ENCODE measurements at regions not wholly inside any gene's neighbourhood (a gene's known extent, or its start where the extent isn't known, plus 50 kb on each side); places are given as distances from the start of the nearest gene placed in this dataset.

GRCh38 chr9:38192731-38193265 lies 123.8 kb upstream of the SHB start:
- H3K9me3 ChIP-seq (ENCODE audit: insufficient read depth in 2 of 2, low read depth in 1 of 2, low read length in 1 of 2), result no peaks in the 10 kb centered on the region
- no peaks in the 10 kb centered on the region for H3K79me2 ChIP-seq (ENCODE audit: control insufficient read depth in 1 of 2, insufficient read depth in 2 of 2, low read length in 2 of 2)
- no peak overlapping the region for H3K18ac ChIP-seq (ENCODE audit: extremely low read depth, low read length)
- no peaks in the 10 kb centered on the region for H3K36me3 ChIP-seq (ENCODE audit: control insufficient read depth in 2 of 4, insufficient read depth in 4 of 4, low read length in 3 of 4)
- H4K5ac ChIP-seq (ENCODE audit: insufficient read length, low read depth, low read length), result no peak overlapping the region
- no peak overlapping the region for H3K4me3 ChIP-seq (ENCODE audit: extremely low read depth in 1 of 4, insufficient read depth in 2 of 4, low read depth in 3 of 4, low read length in 4 of 4)
- H3K23ac ChIP-seq (ENCODE audit: insufficient read length), result no peak overlapping the region
- H3K27me3 ChIP-seq (replicated peaks in 1 of 4; ENCODE audit: control insufficient read depth in 3 of 4, extremely low read depth in 1 of 4, insufficient read depth in 3 of 4, low read length in 3 of 4), result no peaks in the 10 kb centered on the region
- no peak overlapping the region for H2BK12ac ChIP-seq (ENCODE audit: low read depth, low read length)
- no peak overlapping the region for H4K8ac ChIP-seq (ENCODE audit: extremely low read depth, insufficient read depth, low read length)
- H2BK5ac ChIP-seq (ENCODE audit: low read depth, low read length), result no peak overlapping the region
- no peak overlapping the region for H3K4me2 ChIP-seq (ENCODE audit: insufficient read depth in 1 of 2, low read depth in 2 of 2, low read length in 2 of 2)
- no peak overlapping the region for H3K14ac ChIP-seq (ENCODE audit: insufficient read length)
- POLR2A ChIA-PET (ENCODE audit: partially characterized antibody), result no interaction called here
- no peak for DNase-seq (ENCODE audit: low read depth in 1 of 2, low spot score in 2 of 2)
- no peak overlapping the region for H2BK15ac ChIP-seq (ENCODE audit: low read length)
- no peak overlapping the region for H3K4ac ChIP-seq (replicated peaks; ENCODE audit: insufficient read length, low read depth, low read length)
- 66% methylated on average over 4 of the region's 4 CpGs; no CpG with 5 or more reads in 1 of the 2 experiments for WGBS, 2 experiments (ENCODE audit: extremely low coverage in 1 of 2, insufficient coverage in 1 of 2, insufficient read length in 1 of 2, insufficient replicate concordance in 2 of 2, low coverage in 1 of 2, low lambda C conversion rate in 2 of 2, missing lambda C conversion rate in 1 of 2)
- no peak overlapping the region for H3K56ac ChIP-seq (replicated peaks; ENCODE audit: insufficient read length, low read depth, low read length)
- no peak for FAIRE-seq
- no peak overlapping the region for H3K9ac ChIP-seq (replicated peaks in 1 of 4; ENCODE audit: extremely low read depth in 1 of 4, low read depth in 3 of 4, low read length in 3 of 4)
- no peak overlapping the region for H2BK20ac ChIP-seq (ENCODE audit: low read length)
- peaks cover 0 to 2% (median 0%) of the 10 kb centered on the region in 4 experiments; a peak in 2 of 7 replicates for H3K4me1 ChIP-seq (replicated peaks in 1 of 4; ENCODE audit: control insufficient read depth in 3 of 4, insufficient read depth in 4 of 4, low read length in 3 of 4)
- H2BK120ac ChIP-seq (replicated peaks; ENCODE audit: low read depth, low read length), result no peak overlapping the region
- CTCF ChIA-PET (ENCODE audit: partially characterized antibody), result interaction anchor here (1.0 kb wide), 1 partner anchor 105 kb away, joined by 3 read pairs; no protein-coding TSS in a partner anchor
- no peak overlapping the region for H4K91ac ChIP-seq (replicated peaks; ENCODE audit: insufficient read length, low read length)
- no peak overlapping the region for H3K27ac ChIP-seq (ENCODE audit: low read depth, low read length)
- H2AFZ ChIP-seq (ENCODE audit: low read length), result no peak overlapping the region
- H2AK5ac ChIP-seq (ENCODE audit: low read depth, low read length), result no peak overlapping the region
- H4K20me1 ChIP-seq (replicated peaks in 1 of 2; ENCODE audit: control insufficient read depth in 1 of 2, insufficient read depth in 2 of 2, low read length in 2 of 2), result no peaks in the 10 kb centered on the region
- H3K79me1 ChIP-seq (ENCODE audit: low read depth, low read length), result no peaks in the 10 kb centered on the region
- no peaks in the 10 kb centered on the region for H3K23me2 ChIP-seq (ENCODE audit: low read depth, low read length)
- no peak for TF ChIP-seq BCL11A (IDR thresholded peaks at IDR 0.05; ENCODE audit: low read depth in 2 of 2, low read length in 2 of 2)
- no peak for TF ChIP-seq TAF7 (optimal IDR thresholded peaks at IDR 0.05; ENCODE audit: borderline replicate concordance, low read depth, low read length)
- no peak for TF ChIP-seq CBX5 (IDR thresholded peaks at IDR 0.05; ENCODE audit: low read depth, low read length)
- TF ChIP-seq ZNF274 (IDR thresholded peaks at IDR 0.05; ENCODE audit: borderline replicate concordance, extremely low read depth, low read length), result no peak
- no peak for TF ChIP-seq BACH1 (IDR thresholded peaks at IDR 0.05; ENCODE audit: low read length)
- no peak for TF ChIP-seq POLR2AphosphoS5 (IDR thresholded peaks at IDR 0.05; ENCODE audit: low read depth, low read length)
- TF ChIP-seq BRCA1 (IDR thresholded peaks at IDR 0.05; ENCODE audit: low read depth, low read length), result no peak
- no peak for TF ChIP-seq KDM4A (IDR thresholded peaks at IDR 0.05; ENCODE audit: low read depth, low read length, severe bottlenecking)
- TF ChIP-seq SP1 (IDR thresholded peaks at IDR 0.05; ENCODE audit: low read depth, low read length), result no peak
- TF ChIP-seq HDAC2 (IDR thresholded peaks at IDR 0.05; ENCODE audit: borderline replicate concordance in 1 of 2, low read depth in 2 of 2, low read length in 2 of 2), result no peak
- no peak for TF ChIP-seq NRF1 (IDR thresholded peaks at IDR 0.05; ENCODE audit: low read depth, low read length)
- TF ChIP-seq RBBP5 (IDR thresholded peaks at IDR 0.05; ENCODE audit: borderline replicate concordance, low read depth, low read length), result no peak
- no peak for TF ChIP-seq TBP (IDR thresholded peaks at IDR 0.05; ENCODE audit: low read depth, low read length)
- TF ChIP-seq ASH2L (IDR thresholded peaks at IDR 0.05; ENCODE audit: low read length), result no peak
- TF ChIP-seq PHF8 (conservative IDR thresholded peaks at IDR 0.05; ENCODE audit: low read depth, low read length), result no peak

Measured in H1 (cell line).